ENCODE measurements at regions not wholly inside any gene's neighbourhood (a gene's known extent, or its start where the extent isn't known, plus 50 kb on each side); places are given as distances from the start of the nearest gene placed in this dataset.

DNA sequence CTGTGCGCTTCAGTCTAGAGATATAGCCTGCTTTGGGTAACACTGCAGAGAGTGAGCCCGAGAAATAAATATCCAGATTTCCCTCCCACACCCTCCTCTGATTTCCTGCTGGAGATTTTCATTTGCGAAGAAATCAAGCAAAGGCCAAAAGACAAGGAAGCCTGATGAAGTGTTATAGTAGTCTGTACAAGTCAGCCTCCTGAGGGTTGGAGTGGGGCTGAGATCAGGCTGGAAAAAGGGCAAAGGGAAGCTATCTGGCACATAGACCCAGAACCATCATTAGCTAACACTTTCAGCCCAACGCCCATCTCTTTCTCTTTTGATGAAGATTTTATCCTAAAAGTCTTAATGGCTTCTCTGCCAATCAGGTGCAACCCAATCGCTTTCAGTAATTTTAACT is 154.6 kb upstream of the SLC44A1 start:
- TF ChIP-seq, protein P1, sequence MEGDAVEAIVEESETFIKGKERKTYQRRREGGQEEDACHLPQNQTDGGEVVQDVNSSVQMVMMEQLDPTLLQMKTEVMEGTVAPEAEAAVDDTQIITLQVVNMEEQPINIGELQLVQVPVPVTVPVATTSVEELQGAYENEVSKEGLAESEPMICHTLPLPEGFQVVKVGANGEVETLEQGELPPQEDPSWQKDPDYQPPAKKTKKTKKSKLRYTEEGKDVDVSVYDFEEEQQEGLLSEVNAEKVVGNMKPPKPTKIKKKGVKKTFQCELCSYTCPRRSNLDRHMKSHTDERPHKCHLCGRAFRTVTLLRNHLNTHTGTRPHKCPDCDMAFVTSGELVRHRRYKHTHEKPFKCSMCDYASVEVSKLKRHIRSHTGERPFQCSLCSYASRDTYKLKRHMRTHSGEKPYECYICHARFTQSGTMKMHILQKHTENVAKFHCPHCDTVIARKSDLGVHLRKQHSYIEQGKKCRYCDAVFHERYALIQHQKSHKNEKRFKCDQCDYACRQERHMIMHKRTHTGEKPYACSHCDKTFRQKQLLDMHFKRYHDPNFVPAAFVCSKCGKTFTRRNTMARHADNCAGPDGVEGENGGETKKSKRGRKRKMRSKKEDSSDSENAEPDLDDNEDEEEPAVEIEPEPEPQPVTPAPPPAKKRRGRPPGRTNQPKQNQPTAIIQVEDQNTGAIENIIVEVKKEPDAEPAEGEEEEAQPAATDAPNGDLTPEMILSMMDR (IDR thresholded peaks at IDR 0.05; ENCODE audit: low read depth, low read length), result no peak
- no peaks in the 10 kb centered on the region for H3K4me1 ChIP-seq
- H3K9me3 ChIP-seq, result no peaks in the 10 kb centered on the region
- DNase-seq, result no peak
- H3K4me3 ChIP-seq (ENCODE audit: low read depth, low read length), result no peak overlapping the region
- H3K36me3 ChIP-seq, result no peaks in the 10 kb centered on the region
- no peaks in the 10 kb centered on the region for H3K27me3 ChIP-seq

DNA sequence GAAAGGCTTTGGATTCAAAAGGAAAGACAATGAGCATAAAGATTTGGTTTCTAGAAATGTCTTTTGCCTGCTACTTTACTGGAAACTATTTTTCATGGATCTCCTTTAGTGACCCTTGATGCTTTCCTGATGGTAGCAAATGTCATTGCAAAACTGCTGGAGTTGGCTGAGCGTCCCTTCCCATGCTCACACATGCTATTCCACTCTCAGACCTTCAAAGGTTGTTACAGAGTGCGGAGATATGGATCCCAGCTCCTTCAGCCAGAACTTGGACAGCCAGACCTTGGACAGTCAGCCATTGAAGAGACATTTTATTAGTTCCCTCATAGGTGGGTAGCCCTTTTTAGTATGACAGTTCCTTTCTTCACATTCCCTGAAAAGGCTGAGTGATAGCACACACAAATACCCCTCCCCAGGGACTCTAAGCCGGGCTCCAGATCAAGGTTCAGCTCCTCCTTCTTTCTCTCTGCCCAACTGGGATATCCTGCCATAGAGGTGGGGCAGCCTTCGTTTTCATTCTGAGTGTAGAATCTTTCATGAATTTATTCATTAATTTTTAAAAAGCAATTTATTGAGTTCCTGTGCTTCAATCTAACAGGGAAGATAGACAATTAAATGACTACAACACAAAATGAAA is 153.3 kb upstream of the SLC44A1 start:
- H3K4me1 ChIP-seq, result no peaks in the 10 kb centered on the region
- no peak overlapping the region for H3K4me3 ChIP-seq (ENCODE audit: low read depth, low read length)
- TF ChIP-seq, protein P1 (IDR thresholded peaks at IDR 0.05; ENCODE audit: low read depth, low read length), result no peak
- no peaks in the 10 kb centered on the region for H3K9me3 ChIP-seq
- no peaks in the 10 kb centered on the region for H3K36me3 ChIP-seq
- H3K27me3 ChIP-seq, result no peaks in the 10 kb centered on the region
- no peak for DNase-seq

DNA sequence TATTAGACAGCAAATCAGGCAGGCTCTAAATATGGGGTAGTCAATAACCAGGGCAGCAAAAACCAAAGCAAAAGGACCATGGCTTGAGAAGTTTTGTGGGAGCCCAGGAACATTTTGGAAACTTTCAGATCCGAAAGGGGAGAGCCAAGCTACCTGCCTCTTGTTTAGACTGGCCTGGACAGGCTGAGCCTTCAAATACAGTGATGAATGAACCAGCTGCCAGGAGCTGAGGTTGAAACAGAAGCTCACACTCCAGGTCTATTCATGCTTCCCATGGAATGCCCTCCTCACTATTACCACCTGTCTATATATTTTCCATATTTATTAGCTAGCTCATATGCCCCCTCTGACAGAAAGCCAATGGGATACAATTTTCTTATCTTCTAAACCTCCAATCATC is 150.8 kb upstream of the SLC44A1 start:
- TF ChIP-seq, protein P1 (IDR thresholded peaks at IDR 0.05; ENCODE audit: low read depth, low read length), result no peak
- H3K4me3 ChIP-seq (ENCODE audit: low read depth, low read length), result no peak overlapping the region
- no peaks in the 10 kb centered on the region for H3K36me3 ChIP-seq
- no peaks in the 10 kb centered on the region for H3K27me3 ChIP-seq
- no peaks in the 10 kb centered on the region for H3K4me1 ChIP-seq
- no peaks in the 10 kb centered on the region for H3K9me3 ChIP-seq
- DNase-seq, result no peak

DNA sequence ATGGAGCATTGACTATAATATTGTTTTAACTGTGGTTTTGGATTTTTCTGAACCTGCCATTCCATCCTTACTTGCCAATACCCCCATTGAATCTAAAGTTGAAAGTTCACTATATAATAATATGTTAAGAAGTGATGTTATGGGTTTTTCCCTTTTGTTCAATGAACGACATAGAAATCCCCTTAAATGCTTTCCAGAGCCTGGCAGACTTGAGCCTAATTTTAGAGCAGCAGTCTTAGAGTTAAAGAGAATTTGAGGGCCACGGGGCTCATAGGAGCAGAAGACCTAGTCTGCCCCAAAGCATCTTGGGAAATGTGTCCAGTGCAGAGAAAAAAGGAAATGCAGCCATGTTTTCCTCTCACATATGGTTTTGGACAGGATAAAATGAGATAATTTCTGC is 146.1 kb upstream of the SLC44A1 start:
- no peak for DNase-seq
- TF ChIP-seq, protein P1 (IDR thresholded peaks at IDR 0.05; ENCODE audit: low read depth, low read length), result no peak

DNA sequence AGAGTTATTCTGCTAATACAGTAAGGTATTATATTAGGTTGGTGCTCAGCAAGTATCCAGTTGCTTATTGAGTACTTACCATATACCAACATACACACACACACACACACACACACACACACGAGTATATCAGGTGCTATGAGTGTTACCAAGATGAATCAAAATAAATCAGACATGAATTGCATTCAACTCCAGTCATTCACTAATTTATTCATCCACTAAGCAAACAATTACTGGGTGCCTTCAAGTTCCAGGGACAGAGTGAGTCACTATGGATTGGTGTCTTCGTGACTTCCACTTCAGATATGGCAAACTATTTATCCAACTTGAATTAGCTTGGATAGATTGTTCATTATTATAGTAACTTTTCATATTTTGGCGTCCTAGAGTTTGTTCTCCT is 140.7 kb upstream of the SLC44A1 start:
- Histone ChIP-seq H3K27me3 (no peaks in the 10 kb centered on the region), H3K4me3 (ENCODE audit: low read depth, low read length) (no peak overlapping the region), H3K9me3 (no peaks in the 10 kb centered on the region), H3K36me3 (no peaks in the 10 kb centered on the region), H3K4me1 (no peaks in the 10 kb centered on the region)
- TF ChIP-seq, protein P1 (IDR thresholded peaks at IDR 0.05; ENCODE audit: low read depth, low read length), result no peak
- no peak for DNase-seq

More for the DNA sequence above, 146.1 kb upstream of the SLC44A1 start:
- Histone ChIP-seq H3K36me3 (no peaks in the 10 kb centered on the region), H3K9me3 (no peaks in the 10 kb centered on the region), H3K4me3 (ENCODE audit: low read depth, low read length) (no peak overlapping the region), H3K27me3 (no peaks in the 10 kb centered on the region), H3K4me1 (no peaks in the 10 kb centered on the region)

DNA sequence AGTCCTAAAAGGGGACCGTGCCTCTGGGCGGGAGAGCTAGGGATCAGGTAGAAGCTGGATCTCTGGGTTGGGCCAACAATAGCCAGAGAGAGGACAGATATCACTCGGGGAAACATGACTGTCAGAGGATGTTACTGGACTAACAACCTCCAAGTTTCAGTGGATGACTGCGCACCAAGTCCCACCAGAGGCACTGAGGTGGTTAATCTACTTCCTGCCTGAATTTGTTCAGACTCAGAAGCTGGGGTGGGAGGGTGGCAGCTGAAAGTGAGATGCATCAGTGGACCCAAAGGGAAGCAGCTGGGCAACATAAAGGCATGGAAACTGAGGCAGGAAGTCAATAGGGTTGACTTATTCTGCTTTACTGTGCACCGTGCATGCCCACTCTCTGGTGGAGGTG is 130.1 kb upstream of the SLC44A1 start:
- TF ChIP-seq, protein P1 (IDR thresholded peaks at IDR 0.05; ENCODE audit: low read depth, low read length), result no peak
- Histone ChIP-seq H3K27me3 (no peaks in the 10 kb centered on the region), H3K36me3 (no peaks in the 10 kb centered on the region), H3K9me3 (no peaks in the 10 kb centered on the region), H3K4me1 (no peaks in the 10 kb centered on the region), H3K4me3 (ENCODE audit: low read depth, low read length) (no peak overlapping the region)
- DNase-seq, result no peak
